CD14-positive monocyte (primary cell): ENCODE measurements at regions not wholly inside any gene's neighbourhood (a gene's known extent, or its start where the extent isn't known, plus 50 kb on each side); places are given as distances from the start of the nearest gene placed in this dataset.

Source experiments
- DNase-seq, 3 donors: peaks; one replicate each; pipeline ENCODE4 v3.0.0-alpha.2; 2011 to 2022
- H2AFZ ChIP-seq: 2 replicates; pipeline ENCODE4 v1.6.0; 2012; ENCODE audit warnings: mild to moderate bottlenecking, low read depth, low read length, inconsistent platforms; ENCODE audit not compliant: insufficient read depth, poor library complexity, severe bottlenecking
- H3K27ac ChIP-seq, 2 donors: 1 replicate in 1 of 2; 2 replicates in 1 of 2; pipeline ENCODE4 v1.5.1; 2012 to 2013; ENCODE audit warnings: low read length in 2 of 2, control low read depth in 1 of 2, inconsistent platforms in 1 of 2, low read depth in 1 of 2, mild to moderate bottlenecking in 1 of 2
- H3K27me3 ChIP-seq, 2 donors: one replicate each; pipeline versions ENCODE4 v1.6.0 to v1.6.1; 2011 to 2013; ENCODE audit warnings: low read length in 2 of 2; ENCODE audit not compliant: control insufficient read depth in 2 of 2, insufficient read depth in 2 of 2
- H3K36me3 ChIP-seq, 2 donors: replicated peaks in 1 of 2; 1 replicate in 1 of 2; 2 replicates in 1 of 2; pipeline versions ENCODE4 v1.5.1 to v1.6.1; 2012 to 2013; ENCODE audit warnings: low read length in 2 of 2, control low read depth in 1 of 2, inconsistent platforms in 1 of 2, mild to moderate bottlenecking in 1 of 2; ENCODE audit not compliant: insufficient read depth in 2 of 2, control insufficient read depth in 1 of 2
- H3K4me1 ChIP-seq, 2 donors: 1 replicate in 1 of 2; 2 replicates in 1 of 2; pipeline versions ENCODE4 v1.5.1 to v1.6.1; 2012 to 2013; ENCODE audit warnings: low read length in 2 of 2, control low read depth in 1 of 2, inconsistent platforms in 1 of 2, mild to moderate bottlenecking in 1 of 2, moderate library complexity in 1 of 2; ENCODE audit not compliant: insufficient read depth in 2 of 2, control insufficient read depth in 1 of 2
- H3K4me2 ChIP-seq: replicated peaks from 2 replicates; pipeline ENCODE3; 2012; ENCODE audit warnings: low read length, moderate library complexity, mild to moderate bottlenecking; ENCODE audit not compliant: poor library complexity, severe bottlenecking; ENCODE audit errors: extremely low read depth
- H3K4me3 ChIP-seq, 3 experiments: fragments of 200-600 bp in 1 of 3; sonication (generic) in 1 of 3; replicated peaks in 1 of 3; 1 replicate in 2 of 3; 2 replicates in 1 of 3; pipeline ENCODE4 v1.5.1; 2011 to 2013; ENCODE audit warnings: low read length in 3 of 3, mild to moderate bottlenecking in 3 of 3, control low read depth in 2 of 3, low read depth in 2 of 3, inconsistent platforms in 1 of 3, moderate library complexity in 1 of 3
- H3K79me2 ChIP-seq: 2 replicates; pipeline ENCODE4 v1.6.0; 2012; ENCODE audit warnings: mild to moderate bottlenecking, control low read depth, inconsistent platforms, low read length, moderate library complexity; ENCODE audit not compliant: insufficient read depth
- H3K9ac ChIP-seq: 2 replicates; pipeline ENCODE4 v1.6.0; 2017; ENCODE audit warnings: low read length, mild to moderate bottlenecking; ENCODE audit not compliant: insufficient read depth, poor library complexity, severe bottlenecking
- H3K9me3 ChIP-seq, 2 donors: replicated peaks in 1 of 2; 1 replicate in 1 of 2; 2 replicates in 1 of 2; pipeline versions ENCODE4 v1.5.1 to v1.6.1; 2012 to 2013; ENCODE audit warnings: low read length in 2 of 2, control low read depth in 1 of 2; ENCODE audit not compliant: control insufficient read depth in 1 of 2, insufficient read depth in 1 of 2
- H4K20me1 ChIP-seq: 2 replicates; pipeline ENCODE4 v1.6.0; 2012; ENCODE audit warnings: mild to moderate bottlenecking, low read length, control low read depth, moderate library complexity; ENCODE audit not compliant: insufficient read depth
- H3K27ac Mint-ChIP-seq, 7 donors: one replicate each; pipeline ENCODE4 v1.8.0; 2020; ENCODE audit warnings: mild to moderate bottlenecking in 7 of 7, mixed read lengths in 7 of 7, moderate library complexity in 6 of 7, inconsistent platforms in 2 of 7
- H3K27me3 Mint-ChIP-seq, 3 donors: one replicate each; pipeline ENCODE4 v1.8.0; 2021 to 2022; ENCODE audit warnings: low read depth in 3 of 3, mild to moderate bottlenecking in 3 of 3, mixed read lengths in 3 of 3, moderate library complexity in 3 of 3, inconsistent platforms in 1 of 3
- H3K36me3 Mint-ChIP-seq, 2 donors: one replicate each; pipeline ENCODE4 v1.8.0; 2020; ENCODE audit warnings: mixed read lengths in 2 of 2, inconsistent platforms in 1 of 2, mild to moderate bottlenecking in 1 of 2
- H3K4me1 Mint-ChIP-seq: one replicate; pipeline ENCODE4 v1.8.0; 2020; ENCODE audit warnings: mild to moderate bottlenecking, mixed read lengths
- H3K4me3 Mint-ChIP-seq, 2 donors: one replicate each; pipeline ENCODE4 v1.8.0; 2020; ENCODE audit warnings: mild to moderate bottlenecking in 2 of 2, mixed read lengths in 2 of 2, moderate library complexity in 1 of 2
- H3K9me3 Mint-ChIP-seq, 7 donors: one replicate each; pipeline ENCODE4 v1.8.0; 2020 to 2022; ENCODE audit warnings: mixed read lengths in 7 of 7, mild to moderate bottlenecking in 6 of 7, moderate library complexity in 6 of 7, inconsistent platforms in 2 of 7
- CTCF ChIP-seq: fragments of 200-600 bp; IDR thresholded peaks from one replicate; pipeline ENCODE4 v1.8.0; 2022; ENCODE audit warnings: antibody characterized with exemption, mild to moderate bottlenecking
- WGBS: methylation state at CpG from one replicate; pipeline ENCODE4 v1.1.5; 2013; ENCODE audit warnings: missing lambda C conversion rate; ENCODE audit not compliant: insufficient coverage; 5-methylcytosine and 5-hydroxymethylcytosine counted together
- intact Hi-C, 2 donors: fragments of 100-400 bp; cut with micrococcal nuclease; formaldehyde crosslinking; loops; one replicate each; pipeline versions ENCODE4 v1.15.0 to v1.15.1; 2023

- no peak for DNase-seq
- H3K36me3 ChIP-seq, result no peaks in the 10 kb centered on the region
- Mint-ChIP-seq H3K36me3 (no peaks in the 10 kb centered on the region), H3K9me3 (peaks cover 0 to 5% (median 1%) of the 10 kb centered on the region in 7 donors), H3K27ac (no peak overlapping the region), H3K4me3 (no peak overlapping the region), H3K4me1 (no peaks in the 10 kb centered on the region), H3K27me3 (peaks cover 2 to 3% (median 2%) of the 10 kb centered on the region in 3 donors)
- intact Hi-C loops, result no loop called here
- H3K4me2 ChIP-seq, result no peak overlapping the region
- no peak overlapping the region for H3K9ac ChIP-seq
- WGBS, result 80% methylated on average over 1 of the region's 1 CpG
- no peaks in the 10 kb centered on the region for H3K27me3 ChIP-seq
- H3K9me3 ChIP-seq, result no peaks in the 10 kb centered on the region
- TF ChIP-seq CTCF, result no peak
- no peak overlapping the region for H3K4me3 ChIP-seq
- H2AFZ ChIP-seq, result no peak overlapping the region
- no peaks in the 10 kb centered on the region for H4K20me1 ChIP-seq
- H3K79me2 ChIP-seq, result no peaks in the 10 kb centered on the region
- no peaks in the 10 kb centered on the region for H3K4me1 ChIP-seq
- no peak overlapping the region for H3K27ac ChIP-seq
Observed at GRCh38 chr6:133814238-133814637, 74.7 kb upstream of the TCF21 start.

GRCh38 chr6:133814797-133815196 lies 74.1 kb upstream of the TCF21 start:
- no peak overlapping the region for H3K27ac ChIP-seq
- WGBS, result no CpG with 5 or more reads among the region's 1 CpG
- H3K79me2 ChIP-seq, result no peaks in the 10 kb centered on the region
- peaks cover 0 to 5% (median 1%) of the 10 kb centered on the region in 7 donors for H3K9me3 Mint-ChIP-seq
- no peak overlapping the region for H3K4me3 Mint-ChIP-seq
- H3K27me3 ChIP-seq, result no peaks in the 10 kb centered on the region
- no peaks in the 10 kb centered on the region for H3K4me1 Mint-ChIP-seq
- no peak for TF ChIP-seq CTCF
- H3K36me3 Mint-ChIP-seq, result no peaks in the 10 kb centered on the region
- intact Hi-C loops, result no loop called here
- H3K36me3 ChIP-seq, result no peaks in the 10 kb centered on the region
- no peak overlapping the region for H3K4me3 ChIP-seq
- no peak overlapping the region for H3K9ac ChIP-seq
- H3K27ac Mint-ChIP-seq, result no peak overlapping the region
- H4K20me1 ChIP-seq, result no peaks in the 10 kb centered on the region
- no peak overlapping the region for H2AFZ ChIP-seq
- no peak for DNase-seq
- H3K4me2 ChIP-seq, result no peak overlapping the region
- H3K27me3 Mint-ChIP-seq, result peaks cover 2 to 3% (median 2%) of the 10 kb centered on the region in 3 donors
- no peaks in the 10 kb centered on the region for H3K9me3 ChIP-seq
- H3K4me1 ChIP-seq, result no peaks in the 10 kb centered on the region
